ENCODE measurements at regions not wholly inside any gene's neighbourhood (a gene's known extent, or its start where the extent isn't known, plus 50 kb on each side); places are given as distances from the start of the nearest gene placed in this dataset.
A peak's percentile ranks its signal among the peaks of the same experiment; 100 is the strongest.

DNA sequence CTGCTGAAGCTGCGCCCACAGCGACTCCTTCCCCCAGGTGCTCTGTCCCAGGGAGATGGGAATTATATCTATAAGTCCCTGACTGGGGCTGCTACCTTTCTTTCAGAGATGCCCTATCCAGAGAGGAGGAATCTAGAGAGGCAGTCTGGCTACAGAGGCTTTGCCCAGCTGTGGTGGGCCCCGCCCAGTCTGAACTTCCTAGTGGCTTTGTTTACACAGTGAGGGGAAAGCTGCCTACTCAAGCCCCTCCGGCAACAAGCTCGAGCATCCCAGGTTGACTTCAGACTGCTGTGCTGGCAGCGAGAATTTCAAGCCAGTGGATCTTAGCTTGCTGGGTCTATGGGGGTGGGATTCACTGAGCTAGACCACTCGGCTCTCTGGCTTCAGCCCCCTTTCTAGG is 152.5 kb upstream of the MAP3K7 start:
- no peak overlapping the region for H3K4ac ChIP-seq (replicated peaks; ENCODE audit: insufficient read length, low read depth, low read length)
- H4K8ac ChIP-seq (ENCODE audit: extremely low read depth, insufficient read depth, low read length), result no peak overlapping the region
- no peaks in the 10 kb centered on the region for H3K9me3 ChIP-seq (ENCODE audit: insufficient read depth in 2 of 2, low read depth in 1 of 2, low read length in 1 of 2)
- H3K23ac ChIP-seq (ENCODE audit: insufficient read length), result no peak overlapping the region
- no peak overlapping the region for H3K18ac ChIP-seq (ENCODE audit: extremely low read depth, low read length)
- 0 out of 2 replicates have a peak overlapping the region, but pooled peaks have one; percentile 39 for H2BK12ac ChIP-seq (ENCODE audit: low read depth, low read length)
- no peak overlapping the region for H3K9ac ChIP-seq (replicated peaks in 1 of 4; ENCODE audit: extremely low read depth in 1 of 4, low read depth in 3 of 4, low read length in 3 of 4)
- peaks cover 0 to 3% (median 0%) of the 10 kb centered on the region in 4 experiments; a peak in 1 of 7 replicates for H3K4me1 ChIP-seq (replicated peaks in 1 of 4; ENCODE audit: control insufficient read depth in 3 of 4, insufficient read depth in 4 of 4, low read length in 3 of 4)
- H2BK120ac ChIP-seq (replicated peaks; ENCODE audit: low read depth, low read length), result no peak overlapping the region
- POLR2A ChIA-PET (ENCODE audit: partially characterized antibody), result interaction anchor here (1.6 kb wide), 1 partner anchor 9 kb away, joined by 5 read pairs; no protein-coding TSS in a partner anchor
- peak overlapping the region; percentile 82 for H2AFZ ChIP-seq (ENCODE audit: low read length)
- H3K4me3 ChIP-seq (ENCODE audit: extremely low read depth in 1 of 4, insufficient read depth in 2 of 4, low read depth in 3 of 4, low read length in 4 of 4), result no peak overlapping the region
- no peaks in the 10 kb centered on the region for H3K79me1 ChIP-seq (ENCODE audit: low read depth, low read length)
- H3K27ac ChIP-seq (ENCODE audit: low read depth, low read length), result no peak overlapping the region
- FAIRE-seq (no peak), DNase-seq (ENCODE audit: low read depth in 1 of 2, low spot score in 2 of 2) (no peak)
- H3K14ac ChIP-seq (ENCODE audit: insufficient read length), result no peak overlapping the region
- H3K27me3 ChIP-seq (replicated peaks in 1 of 4; ENCODE audit: control insufficient read depth in 3 of 4, extremely low read depth in 1 of 4, insufficient read depth in 3 of 4, low read length in 3 of 4), result no peaks in the 10 kb centered on the region
- H2BK20ac ChIP-seq (ENCODE audit: low read length), result no peak overlapping the region
- H3K36me3 ChIP-seq (ENCODE audit: control insufficient read depth in 2 of 4, insufficient read depth in 4 of 4, low read length in 3 of 4), result no peaks in the 10 kb centered on the region
- H4K20me1 ChIP-seq (replicated peaks in 1 of 2; ENCODE audit: control insufficient read depth in 1 of 2, insufficient read depth in 2 of 2, low read length in 2 of 2), result no peaks in the 10 kb centered on the region
- no peaks in the 10 kb centered on the region for H3K79me2 ChIP-seq (ENCODE audit: control insufficient read depth in 1 of 2, insufficient read depth in 2 of 2, low read length in 2 of 2)
- H2BK15ac ChIP-seq (ENCODE audit: low read length), result no peak overlapping the region
- no peak overlapping the region for H3K56ac ChIP-seq (replicated peaks; ENCODE audit: insufficient read length, low read depth, low read length)
- H4K91ac ChIP-seq (replicated peaks; ENCODE audit: insufficient read length, low read length), result no peak overlapping the region
- 79% methylated on average over 7 of the region's 7 CpGs; no CpG with 5 or more reads in 1 of the 2 experiments for WGBS, 2 experiments (ENCODE audit: extremely low coverage in 1 of 2, insufficient coverage in 1 of 2, insufficient read length in 1 of 2, insufficient replicate concordance in 2 of 2, low coverage in 1 of 2, low lambda C conversion rate in 2 of 2, missing lambda C conversion rate in 1 of 2)
- H2AK5ac ChIP-seq (ENCODE audit: low read depth, low read length), result no peak overlapping the region
- H4K5ac ChIP-seq (ENCODE audit: insufficient read length, low read depth, low read length), result no peak overlapping the region
- no peak overlapping the region for H3K4me2 ChIP-seq (ENCODE audit: insufficient read depth in 1 of 2, low read depth in 2 of 2, low read length in 2 of 2)
- no peaks in the 10 kb centered on the region for H3K23me2 ChIP-seq (ENCODE audit: low read depth, low read length)
- CTCF ChIA-PET (ENCODE audit: partially characterized antibody), result interaction anchor here (0.8 to 2.0 kb wide), 2 partner anchors 14 to 19 kb away, joined by 5 to 6 read pairs; no protein-coding TSS in a partner anchor
- no peak overlapping the region for H2BK5ac ChIP-seq (ENCODE audit: low read depth, low read length)
- TF ChIP-seq RBBP5 (IDR thresholded peaks at IDR 0.05; ENCODE audit: borderline replicate concordance, low read depth, low read length) (no peak), HDAC2 (IDR thresholded peaks at IDR 0.05; ENCODE audit: borderline replicate concordance in 1 of 2, low read depth in 2 of 2, low read length in 2 of 2) (no peak), CHD2 (IDR thresholded peaks at IDR 0.05; ENCODE audit: low read length) (no peak)

All from H1 (cell line).